ENCODE measurements at regions not wholly inside any gene's neighbourhood (a gene's known extent, or its start where the extent isn't known, plus 50 kb on each side); places are given as distances from the start of the nearest gene placed in this dataset.
"Not testable (repeated sequence)": the region's sequence is repeated elsewhere in the genome, so short reads cannot be mapped to it uniquely, and the experiment has no call there.

- peaks cover 2% of the 10 kb centered on the region for H3K27me3 Mint-ChIP-seq (ENCODE audit: insufficient read depth)
- Histone ChIP-seq H3K4me1 (ENCODE audit: control insufficient read depth, insufficient read depth, low read length) (no peaks in the 10 kb centered on the region), H3K4me3 (ENCODE audit: low read length) (no peak overlapping the region), H3K9ac (ENCODE audit: extremely low read depth, low read length, poor library complexity, severe bottlenecking) (no peak overlapping the region), H3K27ac (ENCODE audit: low read depth, low read length) (no peak overlapping the region), H3K27me3 (ENCODE audit: control insufficient read depth, insufficient read depth, low read length, poor library complexity, severe bottlenecking) (no peaks in the 10 kb centered on the region), H3K9me3 (ENCODE audit: control insufficient read depth, low read length) (no peaks in the 10 kb centered on the region), H3K36me3 (ENCODE audit: control insufficient read depth, insufficient read depth, low read length) (no peaks in the 10 kb centered on the region)
- no peaks in the 10 kb centered on the region for H3K36me3 Mint-ChIP-seq (ENCODE audit: low read depth)
- no peak overlapping the region for H3K4me3 Mint-ChIP-seq
- DNase-seq = no peak
- no peak overlapping the region for H3K27ac Mint-ChIP-seq
- peaks cover 3% of the 10 kb centered on the region for H3K4me1 Mint-ChIP-seq
- 83% methylated on average over 1 of the region's 1 CpG; no CpG with 5 or more reads in 1 of the 2 experiments for WGBS, 2 experiments (ENCODE audit: insufficient coverage in 1 of 2, insufficient read length in 1 of 2)
- TF ChIP-seq, protein P1, sequence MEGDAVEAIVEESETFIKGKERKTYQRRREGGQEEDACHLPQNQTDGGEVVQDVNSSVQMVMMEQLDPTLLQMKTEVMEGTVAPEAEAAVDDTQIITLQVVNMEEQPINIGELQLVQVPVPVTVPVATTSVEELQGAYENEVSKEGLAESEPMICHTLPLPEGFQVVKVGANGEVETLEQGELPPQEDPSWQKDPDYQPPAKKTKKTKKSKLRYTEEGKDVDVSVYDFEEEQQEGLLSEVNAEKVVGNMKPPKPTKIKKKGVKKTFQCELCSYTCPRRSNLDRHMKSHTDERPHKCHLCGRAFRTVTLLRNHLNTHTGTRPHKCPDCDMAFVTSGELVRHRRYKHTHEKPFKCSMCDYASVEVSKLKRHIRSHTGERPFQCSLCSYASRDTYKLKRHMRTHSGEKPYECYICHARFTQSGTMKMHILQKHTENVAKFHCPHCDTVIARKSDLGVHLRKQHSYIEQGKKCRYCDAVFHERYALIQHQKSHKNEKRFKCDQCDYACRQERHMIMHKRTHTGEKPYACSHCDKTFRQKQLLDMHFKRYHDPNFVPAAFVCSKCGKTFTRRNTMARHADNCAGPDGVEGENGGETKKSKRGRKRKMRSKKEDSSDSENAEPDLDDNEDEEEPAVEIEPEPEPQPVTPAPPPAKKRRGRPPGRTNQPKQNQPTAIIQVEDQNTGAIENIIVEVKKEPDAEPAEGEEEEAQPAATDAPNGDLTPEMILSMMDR (conservative IDR thresholded peaks at IDR 0.05) = no peak
- H3K9me3 Mint-ChIP-seq = no peaks in the 10 kb centered on the region
Measured at GRCh38 chr1:233819042-233819441, 85.4 kb upstream of the SLC35F3 start.

- 88 to 97% methylated on average over 1 of the region's 2 CpGs for WGBS, 2 experiments (ENCODE audit: insufficient coverage in 1 of 2, insufficient read length in 1 of 2)
- H3K4me1 ChIP-seq (ENCODE audit: control insufficient read depth, insufficient read depth, low read length); H3K27ac Mint-ChIP-seq; H3K27me3 ChIP-seq (ENCODE audit: control insufficient read depth, insufficient read depth, low read length, poor library complexity, severe bottlenecking); H3K9me3 ChIP-seq (ENCODE audit: control insufficient read depth, low read length); H3K27me3 Mint-ChIP-seq (ENCODE audit: insufficient read depth); H3K4me1 Mint-ChIP-seq; H3K4me3 Mint-ChIP-seq; H3K27ac ChIP-seq (ENCODE audit: low read depth, low read length); H3K4me3 ChIP-seq (ENCODE audit: low read length); H3K9ac ChIP-seq (ENCODE audit: extremely low read depth, low read length, poor library complexity, severe bottlenecking); H3K36me3 Mint-ChIP-seq (ENCODE audit: low read depth); DNase-seq; H3K36me3 ChIP-seq (ENCODE audit: control insufficient read depth, insufficient read depth, low read length): not testable (repeated sequence)
- peaks cover 24% of the 10 kb centered on the region for H3K9me3 Mint-ChIP-seq
Measured at GRCh38 chr1:233824179-233824578, 80.3 kb upstream of the SLC35F3 start.

DNA sequence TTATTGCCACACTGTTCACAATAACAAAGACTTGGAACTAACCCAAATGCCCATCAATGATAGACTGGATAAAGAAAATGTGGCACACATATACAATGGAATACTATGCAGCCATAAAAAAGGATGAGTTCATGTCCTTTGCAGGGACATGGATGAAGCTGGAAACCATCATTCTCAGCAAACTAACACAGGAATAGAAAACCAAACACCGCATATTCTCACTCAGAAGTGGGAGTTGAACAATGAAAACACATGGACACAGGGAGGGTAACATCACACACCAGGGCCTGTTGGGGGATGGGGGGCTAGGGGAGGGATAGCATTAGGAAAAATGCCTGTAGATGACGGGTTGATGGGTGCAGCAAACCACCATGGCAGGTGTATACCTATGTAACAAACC is 76.5 kb upstream of the SLC35F3 start:
- peaks cover 24% of the 10 kb centered on the region for H3K9me3 Mint-ChIP-seq
- H3K4me1 Mint-ChIP-seq; H3K27ac ChIP-seq (ENCODE audit: low read depth, low read length); H3K4me1 ChIP-seq (ENCODE audit: control insufficient read depth, insufficient read depth, low read length); H3K36me3 Mint-ChIP-seq (ENCODE audit: low read depth); H3K4me3 Mint-ChIP-seq; DNase-seq; H3K4me3 ChIP-seq (ENCODE audit: low read length); H3K27me3 ChIP-seq (ENCODE audit: control insufficient read depth, insufficient read depth, low read length, poor library complexity, severe bottlenecking); H3K27me3 Mint-ChIP-seq (ENCODE audit: insufficient read depth); H3K9ac ChIP-seq (ENCODE audit: extremely low read depth, low read length, poor library complexity, severe bottlenecking); H3K9me3 ChIP-seq (ENCODE audit: control insufficient read depth, low read length); H3K27ac Mint-ChIP-seq; H3K36me3 ChIP-seq (ENCODE audit: control insufficient read depth, insufficient read depth, low read length): not testable (repeated sequence)
- WGBS, 2 experiments (ENCODE audit: insufficient coverage in 1 of 2, insufficient read length in 1 of 2) = 100% methylated on average over 2 of the region's 2 CpGs; no CpG with 5 or more reads in 1 of the 2 experiments

- no peak for DNase-seq
- Mint-ChIP-seq H3K9me3 (peaks cover 24% of the 10 kb centered on the region), H3K36me3 (ENCODE audit: low read depth) (no peaks in the 10 kb centered on the region), H3K4me3 (no peak overlapping the region), H3K27ac (no peak overlapping the region), H3K27me3 (ENCODE audit: insufficient read depth) (no peaks in the 10 kb centered on the region), H3K4me1 (no peaks in the 10 kb centered on the region)
- Histone ChIP-seq H3K9ac (ENCODE audit: extremely low read depth, low read length, poor library complexity, severe bottlenecking) (no peak overlapping the region), H3K36me3 (ENCODE audit: control insufficient read depth, insufficient read depth, low read length) (no peaks in the 10 kb centered on the region), H3K9me3 (ENCODE audit: control insufficient read depth, low read length) (peaks cover 4% of the 10 kb centered on the region), H3K27ac (ENCODE audit: low read depth, low read length) (no peak overlapping the region), H3K27me3 (ENCODE audit: control insufficient read depth, insufficient read depth, low read length, poor library complexity, severe bottlenecking) (no peaks in the 10 kb centered on the region), H3K4me3 (ENCODE audit: low read length) (no peak overlapping the region), H3K4me1 (ENCODE audit: control insufficient read depth, insufficient read depth, low read length) (no peaks in the 10 kb centered on the region)
- TF ChIP-seq, protein P1 (conservative IDR thresholded peaks at IDR 0.05) = no peak
Measured at GRCh38 chr1:233828480-233828879, 76.0 kb upstream of the SLC35F3 start.

Data from endodermal cell (in vitro differentiated cells).